Esophagus muscularis mucosa (tissue), 3 donors: ENCODE measurements at regions not wholly inside any gene's neighbourhood (a gene's known extent, or its start where the extent isn't known, plus 50 kb on each side); places are given as distances from the start of the nearest gene placed in this dataset.

Experiments used
- POLR2A ChIP-seq: fragments of 450-650 bp; IDR thresholded peaks from one replicate; pipeline ENCODE4 v1.6.1; 2017; ENCODE audit warnings: antibody characterized with exemption, moderate library complexity, mild to moderate bottlenecking, low read depth
- TF ChIP-seq, protein P1 (sequence below), 3 experiments: fragments of 200-600 bp in 2 of 3; fragments of 450-650 bp in 1 of 3; sonication (generic) in 2 of 3; IDR thresholded peaks; one replicate each; pipeline ENCODE4 v1.5.1; 2017 to 2019; ENCODE audit warnings: antibody characterized with exemption in 3 of 3, mild to moderate bottlenecking in 2 of 3, moderate library complexity in 1 of 3

DNA sequence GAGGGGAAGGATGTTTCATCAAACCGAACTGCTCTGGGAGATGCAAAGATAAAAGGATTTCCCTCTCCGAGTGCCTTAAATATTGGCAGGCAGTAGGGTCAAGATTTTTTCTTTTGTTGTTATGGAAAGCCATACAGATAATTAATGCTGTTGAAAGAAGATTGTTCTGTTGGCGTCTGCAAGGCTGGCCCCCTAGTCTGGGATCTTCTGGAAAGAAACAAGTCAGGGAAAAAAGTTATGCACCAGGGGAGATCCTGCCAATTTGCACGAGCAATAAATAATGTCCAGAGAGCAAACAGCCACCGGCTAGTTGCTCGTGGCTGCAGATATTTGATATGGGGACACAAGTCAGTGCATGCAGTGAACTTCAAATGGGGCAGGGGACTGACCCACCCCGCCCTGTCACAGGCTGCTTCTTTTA lies 202.1 kb upstream of the MYL2 start:
- no peak for TF ChIP-seq POLR2A
- TF ChIP-seq, protein P1, sequence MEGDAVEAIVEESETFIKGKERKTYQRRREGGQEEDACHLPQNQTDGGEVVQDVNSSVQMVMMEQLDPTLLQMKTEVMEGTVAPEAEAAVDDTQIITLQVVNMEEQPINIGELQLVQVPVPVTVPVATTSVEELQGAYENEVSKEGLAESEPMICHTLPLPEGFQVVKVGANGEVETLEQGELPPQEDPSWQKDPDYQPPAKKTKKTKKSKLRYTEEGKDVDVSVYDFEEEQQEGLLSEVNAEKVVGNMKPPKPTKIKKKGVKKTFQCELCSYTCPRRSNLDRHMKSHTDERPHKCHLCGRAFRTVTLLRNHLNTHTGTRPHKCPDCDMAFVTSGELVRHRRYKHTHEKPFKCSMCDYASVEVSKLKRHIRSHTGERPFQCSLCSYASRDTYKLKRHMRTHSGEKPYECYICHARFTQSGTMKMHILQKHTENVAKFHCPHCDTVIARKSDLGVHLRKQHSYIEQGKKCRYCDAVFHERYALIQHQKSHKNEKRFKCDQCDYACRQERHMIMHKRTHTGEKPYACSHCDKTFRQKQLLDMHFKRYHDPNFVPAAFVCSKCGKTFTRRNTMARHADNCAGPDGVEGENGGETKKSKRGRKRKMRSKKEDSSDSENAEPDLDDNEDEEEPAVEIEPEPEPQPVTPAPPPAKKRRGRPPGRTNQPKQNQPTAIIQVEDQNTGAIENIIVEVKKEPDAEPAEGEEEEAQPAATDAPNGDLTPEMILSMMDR (IDR thresholded peaks at IDR 0.05), result no peak
